Endodermal cell (in vitro differentiated cells): ENCODE measurements at regions not wholly inside any gene's neighbourhood (a gene's known extent, or its start where the extent isn't known, plus 50 kb on each side); places are given as distances from the start of the nearest gene placed in this dataset.

Source experiments
- DNase-seq: peaks from one replicate; pipeline ENCODE4 v3.0.0-alpha.2; 2017
- H3K27ac ChIP-seq: 2 replicates; pipeline ENCODE4 v1.5.1; 2013; ENCODE audit warnings: mild to moderate bottlenecking, low read depth, low read length, moderate library complexity
- H3K27me3 ChIP-seq: 2 replicates; pipeline ENCODE4 v1.6.1; 2013; ENCODE audit warnings: mild to moderate bottlenecking, low read length, moderate library complexity; ENCODE audit not compliant: insufficient read depth, control insufficient read depth, poor library complexity, severe bottlenecking
- H3K36me3 ChIP-seq: 2 replicates; pipeline ENCODE4 v1.7.0; 2013; ENCODE audit warnings: mild to moderate bottlenecking, low read length, moderate library complexity; ENCODE audit not compliant: control insufficient read depth, insufficient read depth
- H3K4me1 ChIP-seq: one replicate; pipeline ENCODE4 v1.7.0; 2013; ENCODE audit warnings: low read length; ENCODE audit not compliant: control insufficient read depth, insufficient read depth
- H3K4me3 ChIP-seq: 2 replicates; pipeline ENCODE4 v1.5.1; 2013; ENCODE audit warnings: mild to moderate bottlenecking, low read length, moderate library complexity
- H3K9ac ChIP-seq: 2 replicates; pipeline ENCODE4 v1.6.1; 2013; ENCODE audit warnings: mild to moderate bottlenecking, low read length, moderate library complexity; ENCODE audit not compliant: poor library complexity, severe bottlenecking; ENCODE audit errors: extremely low read depth
- H3K9me3 ChIP-seq: 2 replicates; pipeline ENCODE4 v1.6.1; 2013; ENCODE audit warnings: mild to moderate bottlenecking, low read length, moderate library complexity; ENCODE audit not compliant: control insufficient read depth
- H3K27ac Mint-ChIP-seq: 2 replicates; pipeline ENCODE4 v1.8.0; 2020; ENCODE audit warnings: mixed read lengths
- H3K27me3 Mint-ChIP-seq: 2 replicates; pipeline ENCODE4 v1.8.0; 2021; ENCODE audit warnings: mild to moderate bottlenecking, mixed read lengths; ENCODE audit not compliant: insufficient read depth
- H3K36me3 Mint-ChIP-seq: 2 replicates; pipeline ENCODE4 v1.8.0; 2020; ENCODE audit warnings: low read depth, mixed read lengths
- H3K4me1 Mint-ChIP-seq: 2 replicates; pipeline ENCODE4 v1.8.0; 2020; ENCODE audit warnings: mixed read lengths
- H3K4me3 Mint-ChIP-seq: 2 replicates; pipeline ENCODE4 v1.8.0; 2020; ENCODE audit warnings: mild to moderate bottlenecking, moderate library complexity, mixed read lengths
- H3K9me3 Mint-ChIP-seq: 2 replicates; pipeline ENCODE4 v1.8.0; 2020; ENCODE audit warnings: mild to moderate bottlenecking, mixed read lengths
- WGBS, 2 experiments: methylation state at CpG; one replicate each; pipeline versions ENCODE4 v1.1.5 to v1.1.7; 2013; ENCODE audit warnings: missing lambda C conversion rate in 2 of 2, mixed read lengths in 1 of 2; ENCODE audit not compliant: insufficient coverage in 1 of 2, insufficient read length in 1 of 2; 5-methylcytosine and 5-hydroxymethylcytosine counted together
- TF ChIP-seq, protein P1 (sequence below): fragments of 200-600 bp; sonication (generic); conservative IDR thresholded peaks from 2 replicates; pipeline ENCODE4 v1.5.0; 2021; ENCODE audit warnings: antibody characterized with exemption, mild to moderate bottlenecking

DNA sequence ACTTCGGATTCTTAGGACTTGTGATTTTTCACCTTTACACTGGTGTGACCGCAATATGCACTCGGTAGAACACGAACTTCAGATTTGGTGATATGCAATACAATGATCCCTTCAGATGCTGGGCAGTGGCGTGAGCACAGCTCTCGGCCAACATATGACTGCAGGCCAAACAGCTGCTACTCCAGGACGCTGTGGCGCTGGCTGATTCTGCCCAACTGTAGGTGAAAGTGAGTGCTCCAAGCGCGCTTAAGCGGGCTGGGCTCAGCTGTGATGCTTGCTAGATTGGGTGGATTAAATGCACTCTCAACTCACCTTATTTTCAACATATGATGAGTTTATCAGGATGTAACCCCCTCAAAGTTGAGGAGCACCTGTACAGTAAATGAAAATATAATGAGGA is 137.6 kb upstream of the RET start:
- no peaks in the 10 kb centered on the region for H3K9me3 Mint-ChIP-seq
- H3K36me3 ChIP-seq: no peaks in the 10 kb centered on the region
- WGBS, 2 experiments: 90 to 91% methylated on average over 6 to 11 of the region's 11 CpGs
- no peak overlapping the region for H3K4me3 Mint-ChIP-seq
- no peaks in the 10 kb centered on the region for H3K9me3 ChIP-seq
- peaks cover 15% of the 10 kb centered on the region for H3K27me3 ChIP-seq
- TF ChIP-seq, protein P1, sequence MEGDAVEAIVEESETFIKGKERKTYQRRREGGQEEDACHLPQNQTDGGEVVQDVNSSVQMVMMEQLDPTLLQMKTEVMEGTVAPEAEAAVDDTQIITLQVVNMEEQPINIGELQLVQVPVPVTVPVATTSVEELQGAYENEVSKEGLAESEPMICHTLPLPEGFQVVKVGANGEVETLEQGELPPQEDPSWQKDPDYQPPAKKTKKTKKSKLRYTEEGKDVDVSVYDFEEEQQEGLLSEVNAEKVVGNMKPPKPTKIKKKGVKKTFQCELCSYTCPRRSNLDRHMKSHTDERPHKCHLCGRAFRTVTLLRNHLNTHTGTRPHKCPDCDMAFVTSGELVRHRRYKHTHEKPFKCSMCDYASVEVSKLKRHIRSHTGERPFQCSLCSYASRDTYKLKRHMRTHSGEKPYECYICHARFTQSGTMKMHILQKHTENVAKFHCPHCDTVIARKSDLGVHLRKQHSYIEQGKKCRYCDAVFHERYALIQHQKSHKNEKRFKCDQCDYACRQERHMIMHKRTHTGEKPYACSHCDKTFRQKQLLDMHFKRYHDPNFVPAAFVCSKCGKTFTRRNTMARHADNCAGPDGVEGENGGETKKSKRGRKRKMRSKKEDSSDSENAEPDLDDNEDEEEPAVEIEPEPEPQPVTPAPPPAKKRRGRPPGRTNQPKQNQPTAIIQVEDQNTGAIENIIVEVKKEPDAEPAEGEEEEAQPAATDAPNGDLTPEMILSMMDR: no peak
- no peaks in the 10 kb centered on the region for H3K4me1 ChIP-seq
- peaks cover 10% of the 10 kb centered on the region for H3K4me1 Mint-ChIP-seq
- H3K27ac ChIP-seq: no peak overlapping the region
- DNase-seq: no peak
- no peaks in the 10 kb centered on the region for H3K36me3 Mint-ChIP-seq
- H3K27ac Mint-ChIP-seq: no peak overlapping the region
- no peak overlapping the region for H3K9ac ChIP-seq
- H3K27me3 Mint-ChIP-seq: peaks cover 24% of the 10 kb centered on the region
- H3K4me3 ChIP-seq: no peak overlapping the region

DNA sequence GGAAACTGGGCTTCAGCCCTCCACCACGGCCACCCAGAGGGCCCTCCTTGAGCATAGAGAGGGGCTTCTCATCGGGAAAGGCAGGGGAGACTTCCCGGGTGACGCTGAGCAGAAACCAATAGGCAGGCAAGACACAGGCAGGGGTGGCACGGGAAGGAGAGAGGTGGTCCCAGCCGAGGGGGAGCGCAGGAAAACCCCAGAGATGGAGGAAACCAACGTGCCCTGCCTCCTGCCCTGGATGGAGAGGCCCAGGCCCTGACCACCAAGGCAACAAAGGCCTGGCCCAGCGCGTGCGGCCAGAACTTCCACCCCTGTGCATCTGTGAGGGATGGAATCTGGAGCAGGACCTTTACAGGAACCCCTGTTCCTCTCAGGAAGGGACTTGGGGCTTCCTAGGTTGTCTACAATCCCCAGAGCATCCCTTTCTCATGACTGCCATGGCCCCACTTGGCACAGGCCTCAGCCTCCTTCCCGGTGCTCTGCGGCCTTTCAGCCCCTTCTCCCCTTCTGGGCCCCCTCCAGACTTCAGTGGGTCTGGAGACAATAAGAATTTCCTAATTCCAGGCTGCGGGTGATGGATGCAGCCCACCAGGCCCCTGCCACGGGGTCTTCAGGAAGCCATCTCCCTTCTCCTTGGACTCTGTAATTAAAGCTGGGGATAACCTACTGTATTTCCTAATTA is 137.0 kb upstream of the RET start:
- Mint-ChIP-seq H3K27ac (no peak overlapping the region), H3K36me3 (no peaks in the 10 kb centered on the region), H3K4me3 (no peak overlapping the region), H3K9me3 (no peaks in the 10 kb centered on the region), H3K27me3 (peaks cover 18% of the 10 kb centered on the region), H3K4me1 (peaks cover 10% of the 10 kb centered on the region)
- no peak overlapping the region for H3K27ac ChIP-seq
- no peak for DNase-seq
- H3K4me1 ChIP-seq: no peaks in the 10 kb centered on the region
- TF ChIP-seq, protein P1: no peak
- H3K36me3 ChIP-seq: no peaks in the 10 kb centered on the region
- 90 to 93% methylated on average over 9 to 15 of the region's 15 CpGs for WGBS, 2 experiments
- H3K9me3 ChIP-seq: no peaks in the 10 kb centered on the region
- no peak overlapping the region for H3K9ac ChIP-seq
- H3K27me3 ChIP-seq: peaks cover 9% of the 10 kb centered on the region
- no peak overlapping the region for H3K4me3 ChIP-seq

DNA sequence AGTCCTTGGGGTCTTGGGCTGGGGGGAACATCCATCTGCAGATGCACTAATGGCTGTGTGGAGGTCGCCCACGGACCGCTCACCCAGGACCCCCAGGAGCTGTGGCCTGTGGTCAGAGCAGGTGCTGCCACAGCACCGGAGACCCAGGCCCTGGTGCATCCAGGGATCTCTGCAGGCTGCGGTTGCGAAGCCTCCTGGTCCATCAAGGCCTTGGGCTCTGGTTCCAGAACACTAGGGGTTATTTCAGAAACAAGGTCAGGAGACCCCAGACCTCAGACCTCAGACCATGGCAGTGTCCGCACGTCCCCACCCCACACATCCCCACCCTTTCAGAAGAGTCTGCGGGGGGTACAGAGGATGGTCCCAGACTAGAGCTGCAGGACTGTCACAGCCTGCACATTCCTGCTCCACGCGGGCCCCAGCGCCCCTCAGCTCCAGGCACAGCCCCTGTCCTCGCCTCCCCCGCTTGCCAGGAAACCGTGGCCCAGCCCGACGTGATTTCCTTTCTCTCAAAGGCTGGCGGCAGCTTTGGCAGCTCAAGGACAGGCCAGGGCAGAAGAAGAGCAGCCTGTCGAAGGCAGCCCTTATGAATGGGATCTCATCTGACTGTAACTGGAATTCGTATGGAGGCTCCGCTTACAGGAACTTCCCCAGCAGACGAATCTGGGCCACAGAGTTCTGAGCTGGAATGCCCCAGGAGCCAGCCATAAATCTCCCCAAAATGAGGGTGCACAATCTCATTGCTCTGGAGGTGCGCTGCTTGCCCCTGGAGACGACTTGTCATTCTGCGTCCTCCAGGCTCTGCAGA is 136.2 kb upstream of the RET start:
- Histone ChIP-seq H3K27me3 (peaks cover under 1% of the 10 kb centered on the region), H3K27ac (no peak overlapping the region), H3K9me3 (no peaks in the 10 kb centered on the region), H3K4me1 (no peaks in the 10 kb centered on the region), H3K36me3 (no peaks in the 10 kb centered on the region), H3K4me3 (no peak overlapping the region), H3K9ac (no peak overlapping the region)
- no peak overlapping the region for H3K27ac Mint-ChIP-seq
- H3K27me3 Mint-ChIP-seq: peaks cover 9% of the 10 kb centered on the region
- no peak overlapping the region for H3K4me3 Mint-ChIP-seq
- 84 to 88% methylated on average over 16 to 25 of the region's 25 CpGs for WGBS, 2 experiments
- H3K9me3 Mint-ChIP-seq: no peaks in the 10 kb centered on the region
- DNase-seq: peak; percentile 44
- TF ChIP-seq, protein P1: no peak
- peaks cover 10% of the 10 kb centered on the region for H3K4me1 Mint-ChIP-seq
- no peaks in the 10 kb centered on the region for H3K36me3 Mint-ChIP-seq
